Epithelial cell of esophagus (primary cell): ENCODE measurements at regions not wholly inside any gene's neighbourhood (a gene's known extent, or its start where the extent isn't known, plus 50 kb on each side); places are given as distances from the start of the nearest gene placed in this dataset.
A peak's percentile ranks its signal among the peaks of the same experiment; 100 is the strongest.

ENCODE experiments used
- DNase-seq: peaks from one replicate; pipeline ENCODE4 v3.0.0; 2010; ENCODE audit warnings: low read depth
- H3K4me3 ChIP-seq: 2 replicates; pipeline ENCODE4 v1.5.1; 2011; ENCODE audit warnings: mild to moderate bottlenecking, low read length, control low read depth
- CTCF ChIP-seq: IDR thresholded peaks from 2 replicates; pipeline ENCODE4 v1.5.1; 2011; ENCODE audit warnings: low read depth, mild to moderate bottlenecking, low read length, control low read depth, inconsistent platforms; ENCODE audit not compliant: insufficient read depth; ENCODE audit errors: missing control alignments

- no peak for DNase-seq
- no peak for TF ChIP-seq CTCF
- no peak overlapping the region for H3K4me3 ChIP-seq
Measured at GRCh38 chr3:144655423-144655822, 683.8 kb downstream of the DIPK2A start.

- no peak for DNase-seq
- no peak for TF ChIP-seq CTCF
- no peak overlapping the region for H3K4me3 ChIP-seq
Measured at GRCh38 chr3:144660186-144660585, 688.6 kb downstream of the DIPK2A start.

GRCh38 chr3:144662729-144663128, 691.1 kb downstream of the DIPK2A start:
- peak; percentile 45 for DNase-seq
- H3K4me3 ChIP-seq: no peak overlapping the region
- TF ChIP-seq CTCF: no peak

- TF ChIP-seq CTCF: no peak
- DNase-seq: no peak
- H3K4me3 ChIP-seq: no peak overlapping the region
Measured at GRCh38 chr3:144663456-144664436, 692.1 kb downstream of the DIPK2A start.

- H3K4me3 ChIP-seq: no peak overlapping the region
- DNase-seq: no peak
- no peak for TF ChIP-seq CTCF
Measured at GRCh38 chr3:144665567-144666053, 694.0 kb downstream of the DIPK2A start.

GRCh38 chr3:144670571-144670970, 698.9 kb downstream of the DIPK2A start:
- H3K4me3 ChIP-seq: no peak overlapping the region
- no peak for TF ChIP-seq CTCF
- DNase-seq: no peak
